ENCODE measurements at regions not wholly inside any gene's neighbourhood (a gene's known extent, or its start where the extent isn't known, plus 50 kb on each side); places are given as distances from the start of the nearest gene placed in this dataset.

GRCh38 chr13:63436325-63436668 lies 2020.6 kb upstream of the PCDH20 start:
- DNase-seq: no peak

GRCh38 chr13:63435667-63436324 lies 2020.1 kb upstream of the PCDH20 start:
- no peak for DNase-seq

- DNase-seq: no peak
Measured at GRCh38 chr13:63433546-63434150, 2018.0 kb upstream of the PCDH20 start.

GRCh38 chr13:63427170-63427569 lies 2011.5 kb upstream of the PCDH20 start:
- no peak for DNase-seq

GRCh38 chr13:63425131-63425530 lies 2009.5 kb upstream of the PCDH20 start:
- no peak for DNase-seq

- no peak for DNase-seq
Measured at GRCh38 chr13:63421123-63421522, 2005.5 kb upstream of the PCDH20 start.

- no peak for DNase-seq
Measured at GRCh38 chr13:63420685-63421084, 2005.0 kb upstream of the PCDH20 start.

GRCh38 chr13:63414247-63414646 lies 1998.6 kb upstream of the PCDH20 start:
- no peak for DNase-seq

- no peak for DNase-seq
Measured at GRCh38 chr13:63409791-63410351, 1994.2 kb upstream of the PCDH20 start.

GRCh38 chr13:63408331-63409189 lies 1992.9 kb upstream of the PCDH20 start:
- DNase-seq: no peak

GRCh38 chr13:63403733-63404132 lies 1988.1 kb upstream of the PCDH20 start:
- no peak for DNase-seq

GRCh38 chr13:63396746-63397145 lies 1981.1 kb upstream of the PCDH20 start:
- no peak for DNase-seq

GRCh38 chr13:63393112-63393511 lies 1977.5 kb upstream of the PCDH20 start:
- no peak for DNase-seq

- DNase-seq: no peak
Measured at GRCh38 chr13:63389756-63390155, 1974.1 kb upstream of the PCDH20 start.

GRCh38 chr13:63381078-63381859 lies 1965.6 kb upstream of the PCDH20 start:
- DNase-seq: no peak

- DNase-seq: no peak
Measured at GRCh38 chr13:63377986-63378385, 1962.3 kb upstream of the PCDH20 start.

- DNase-seq: no peak
Measured at GRCh38 chr13:63370101-63370500, 1954.5 kb upstream of the PCDH20 start.

GRCh38 chr13:63367522-63368198 lies 1952.0 kb upstream of the PCDH20 start:
- no peak for DNase-seq

- DNase-seq: no peak
Measured at GRCh38 chr13:63364159-63364558, 1948.5 kb upstream of the PCDH20 start.

- DNase-seq: no peak
Measured at GRCh38 chr13:63351533-63351932, 1935.9 kb upstream of the PCDH20 start.

GRCh38 chr13:63351081-63351480 lies 1935.4 kb upstream of the PCDH20 start:
- no peak for DNase-seq

- peak; percentile 4 for DNase-seq
Measured at GRCh38 chr13:63345835-63346234, 1930.2 kb upstream of the PCDH20 start.
